ENCODE measurements at regions not wholly inside any gene's neighbourhood (a gene's known extent, or its start where the extent isn't known, plus 50 kb on each side); places are given as distances from the start of the nearest gene placed in this dataset.

- Histone ChIP-seq H3K79me2 (ENCODE audit: insufficient read depth, low read length) (no peaks in the 10 kb centered on the region), H3K4me1 (ENCODE audit: insufficient read depth, low read length, severe bottlenecking) (no peaks in the 10 kb centered on the region), H3K9me2 (ENCODE audit: low read depth, low read length) (no peaks in the 10 kb centered on the region), H4K20me1 (ENCODE audit: insufficient read depth, low read length) (no peaks in the 10 kb centered on the region), H3K27me3 (ENCODE audit: insufficient read depth, low read length) (no peaks in the 10 kb centered on the region), H3K4me3 (ENCODE audit: low read depth, low read length, poor library complexity, severe bottlenecking) (no peak overlapping the region), H3F3A (ENCODE audit: insufficient read depth, low read length) (no peaks in the 10 kb centered on the region), H3K36me3 (ENCODE audit: insufficient read depth, low read length) (no peaks in the 10 kb centered on the region), H3K27ac (ENCODE audit: low read depth, low read length, poor library complexity, severe bottlenecking) (no peak overlapping the region), H3K9me3 (ENCODE audit: low read length) (no peaks in the 10 kb centered on the region), H2AFZ (ENCODE audit: low read length) (no peak overlapping the region), H3K4me2 (ENCODE audit: low read length) (no peak overlapping the region), H3K9ac (ENCODE audit: low read length) (no peak overlapping the region)
- TF ChIP-seq, protein P1, sequence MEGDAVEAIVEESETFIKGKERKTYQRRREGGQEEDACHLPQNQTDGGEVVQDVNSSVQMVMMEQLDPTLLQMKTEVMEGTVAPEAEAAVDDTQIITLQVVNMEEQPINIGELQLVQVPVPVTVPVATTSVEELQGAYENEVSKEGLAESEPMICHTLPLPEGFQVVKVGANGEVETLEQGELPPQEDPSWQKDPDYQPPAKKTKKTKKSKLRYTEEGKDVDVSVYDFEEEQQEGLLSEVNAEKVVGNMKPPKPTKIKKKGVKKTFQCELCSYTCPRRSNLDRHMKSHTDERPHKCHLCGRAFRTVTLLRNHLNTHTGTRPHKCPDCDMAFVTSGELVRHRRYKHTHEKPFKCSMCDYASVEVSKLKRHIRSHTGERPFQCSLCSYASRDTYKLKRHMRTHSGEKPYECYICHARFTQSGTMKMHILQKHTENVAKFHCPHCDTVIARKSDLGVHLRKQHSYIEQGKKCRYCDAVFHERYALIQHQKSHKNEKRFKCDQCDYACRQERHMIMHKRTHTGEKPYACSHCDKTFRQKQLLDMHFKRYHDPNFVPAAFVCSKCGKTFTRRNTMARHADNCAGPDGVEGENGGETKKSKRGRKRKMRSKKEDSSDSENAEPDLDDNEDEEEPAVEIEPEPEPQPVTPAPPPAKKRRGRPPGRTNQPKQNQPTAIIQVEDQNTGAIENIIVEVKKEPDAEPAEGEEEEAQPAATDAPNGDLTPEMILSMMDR (IDR thresholded peaks at IDR 0.05; ENCODE audit: low read length), result no peak
- TF ChIP-seq EZH2 (IDR thresholded peaks at IDR 0.05; ENCODE audit: borderline replicate concordance, low read length), result no peak
Measured at GRCh38 chr10:3509355-3509754, 275.7 kb downstream of the KLF6 start.

DNA sequence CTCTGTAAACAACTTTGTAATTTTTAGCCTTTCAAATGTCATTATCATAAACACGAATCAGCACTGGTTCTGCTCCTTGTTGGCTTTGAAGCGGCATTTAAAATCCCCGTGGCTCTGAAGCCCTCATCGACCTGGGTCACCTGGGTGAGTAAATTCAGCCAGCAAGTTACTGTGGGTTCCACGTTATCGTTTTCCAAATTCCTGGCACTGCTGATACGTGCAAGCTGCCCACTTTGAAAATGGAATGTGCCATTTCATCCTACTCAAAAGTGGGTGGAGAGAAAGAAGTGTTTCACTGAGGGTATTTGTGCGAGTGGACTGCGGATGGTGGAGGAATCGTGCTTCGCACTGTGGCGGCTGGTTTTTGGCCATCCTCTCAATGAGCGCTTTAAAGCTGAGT is 281.7 kb downstream of the KLF6 start:
- Histone ChIP-seq H3K79me2 (ENCODE audit: insufficient read depth, low read length) (no peaks in the 10 kb centered on the region), H3F3A (ENCODE audit: insufficient read depth, low read length) (no peaks in the 10 kb centered on the region), H3K9me3 (ENCODE audit: low read length) (no peaks in the 10 kb centered on the region), H3K27ac (ENCODE audit: low read depth, low read length, poor library complexity, severe bottlenecking) (no peak overlapping the region), H3K9ac (ENCODE audit: low read length) (no peak overlapping the region), H3K4me2 (ENCODE audit: low read length) (no peak overlapping the region), H3K36me3 (ENCODE audit: insufficient read depth, low read length) (no peaks in the 10 kb centered on the region), H3K9me2 (ENCODE audit: low read depth, low read length) (no peaks in the 10 kb centered on the region), H3K4me3 (ENCODE audit: low read depth, low read length, poor library complexity, severe bottlenecking) (no peak overlapping the region), H2AFZ (ENCODE audit: low read length) (no peak overlapping the region), H3K4me1 (ENCODE audit: insufficient read depth, low read length, severe bottlenecking) (no peaks in the 10 kb centered on the region), H4K20me1 (ENCODE audit: insufficient read depth, low read length) (no peaks in the 10 kb centered on the region), H3K27me3 (ENCODE audit: insufficient read depth, low read length) (no peaks in the 10 kb centered on the region)
- TF ChIP-seq, protein P1 (IDR thresholded peaks at IDR 0.05; ENCODE audit: low read length), result no peak
- no peak for TF ChIP-seq EZH2 (IDR thresholded peaks at IDR 0.05; ENCODE audit: borderline replicate concordance, low read length)

DNA sequence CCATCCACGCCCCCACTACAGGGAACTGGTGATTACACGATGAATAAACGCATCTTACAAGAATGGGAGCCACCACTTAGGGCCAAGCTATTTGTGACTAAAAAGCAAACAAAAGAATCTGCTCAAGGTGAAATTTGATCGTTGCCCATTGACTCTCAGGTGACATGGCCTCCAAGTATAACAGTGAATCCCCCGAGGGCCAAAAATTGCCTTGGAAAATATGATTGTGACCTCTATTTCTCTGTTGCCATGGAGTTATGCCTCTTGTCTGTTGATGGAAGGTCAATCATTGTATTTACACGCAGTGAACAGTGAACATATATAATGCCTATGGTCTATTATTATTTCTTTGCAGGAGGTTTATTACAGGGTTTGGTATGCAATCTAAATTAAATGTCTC is 282.3 kb downstream of the KLF6 start:
- Histone ChIP-seq H3K36me3 (ENCODE audit: insufficient read depth, low read length) (no peaks in the 10 kb centered on the region), H3K4me2 (ENCODE audit: low read length) (no peak overlapping the region), H3K79me2 (ENCODE audit: insufficient read depth, low read length) (no peaks in the 10 kb centered on the region), H3K4me1 (ENCODE audit: insufficient read depth, low read length, severe bottlenecking) (no peaks in the 10 kb centered on the region), H4K20me1 (ENCODE audit: insufficient read depth, low read length) (no peaks in the 10 kb centered on the region), H2AFZ (ENCODE audit: low read length) (no peak overlapping the region), H3K27me3 (ENCODE audit: insufficient read depth, low read length) (no peaks in the 10 kb centered on the region), H3K9ac (ENCODE audit: low read length) (no peak overlapping the region), H3K9me2 (ENCODE audit: low read depth, low read length) (no peaks in the 10 kb centered on the region), H3K9me3 (ENCODE audit: low read length) (no peaks in the 10 kb centered on the region), H3K4me3 (ENCODE audit: low read depth, low read length, poor library complexity, severe bottlenecking) (no peak overlapping the region), H3K27ac (ENCODE audit: low read depth, low read length, poor library complexity, severe bottlenecking) (no peak overlapping the region), H3F3A (ENCODE audit: insufficient read depth, low read length) (no peaks in the 10 kb centered on the region)
- TF ChIP-seq, protein P1 (IDR thresholded peaks at IDR 0.05; ENCODE audit: low read length), result no peak
- no peak for TF ChIP-seq EZH2 (IDR thresholded peaks at IDR 0.05; ENCODE audit: borderline replicate concordance, low read length)
